GM12801 (cell line): ENCODE measurements at regions not wholly inside any gene's neighbourhood (a gene's known extent, or its start where the extent isn't known, plus 50 kb on each side); places are given as distances from the start of the nearest gene placed in this dataset.

ENCODE experiments used
- CTCF ChIP-seq: IDR thresholded peaks from one replicate; pipeline ENCODE4 v1.5.1; 2011; ENCODE audit warnings: control low read depth; ENCODE audit not compliant: insufficient read length; ENCODE audit errors: extremely low read depth

DNA sequence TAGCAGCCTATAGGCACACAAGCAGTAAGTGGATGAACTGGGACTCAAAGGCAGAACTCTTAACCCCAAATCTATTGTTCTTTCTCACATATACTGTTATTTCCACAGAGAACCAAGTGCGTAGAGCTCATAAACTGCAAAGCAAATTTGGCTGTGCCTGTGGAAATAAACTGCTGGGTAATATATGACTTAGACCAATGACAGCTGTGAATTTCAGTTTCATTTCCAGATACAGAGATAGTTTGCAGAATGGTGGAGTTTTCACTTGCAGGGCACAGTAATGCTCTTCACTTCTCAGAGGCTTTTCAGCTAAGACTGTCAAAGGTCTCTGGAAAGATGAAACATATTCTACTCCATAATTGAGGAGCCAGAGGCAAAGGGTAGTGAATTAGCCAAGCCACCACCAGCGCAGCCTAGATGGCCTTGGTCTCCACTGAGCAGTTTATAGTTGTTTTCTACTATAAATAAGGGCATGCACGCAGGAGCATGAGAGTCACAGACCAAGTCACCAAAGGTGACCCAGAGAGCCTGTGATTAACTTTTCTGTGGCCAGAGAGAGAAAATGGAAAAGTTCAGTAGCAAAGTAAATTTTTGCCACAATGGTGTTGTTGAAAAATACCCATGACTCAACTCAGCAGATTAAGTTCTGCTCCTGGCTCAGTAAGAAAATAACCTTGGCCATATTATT is 180.7 kb upstream of the GRM7 start:
- TF ChIP-seq CTCF, result no peak

DNA sequence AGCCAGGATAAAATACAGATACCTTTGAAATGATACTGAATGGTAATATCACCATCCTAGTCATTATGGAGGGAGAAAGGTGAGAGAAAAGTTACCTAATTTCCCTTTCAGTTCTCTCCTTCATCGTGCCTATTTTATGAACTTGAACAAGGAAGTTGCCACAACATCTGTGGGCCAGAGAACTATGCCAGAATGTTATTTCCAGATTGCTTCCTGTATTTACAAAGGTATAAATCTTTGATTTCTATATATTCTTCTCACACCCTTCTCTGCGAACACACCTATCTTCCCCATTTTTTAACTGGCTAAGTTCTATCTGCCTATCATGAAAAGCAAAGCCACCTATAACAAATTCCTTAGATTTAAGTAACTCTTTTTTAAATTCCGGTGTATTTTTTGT is 163.6 kb upstream of the GRM7 start:
- TF ChIP-seq CTCF, result no peak

GRCh38 chr3:6697722-6698121 is 163.2 kb upstream of the GRM7 start:
- no peak for TF ChIP-seq CTCF

DNA sequence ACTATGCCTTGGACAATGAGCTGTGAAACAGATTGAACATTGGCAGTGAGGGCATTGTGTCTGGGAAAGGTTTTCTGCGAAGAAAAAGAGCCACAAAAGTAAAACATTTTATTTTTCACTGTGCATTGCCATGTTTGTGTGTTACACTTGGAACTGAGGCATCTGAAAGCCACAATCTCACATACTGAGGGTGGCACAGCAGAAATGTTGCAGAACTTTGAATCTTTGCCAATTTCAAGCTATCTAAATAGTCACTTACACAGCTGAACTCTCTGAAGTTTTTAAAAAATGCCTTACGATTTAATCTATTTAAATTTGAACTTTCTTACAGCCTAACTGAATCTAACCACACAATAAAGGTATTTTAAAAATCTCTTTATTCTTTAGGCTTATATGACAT is 154.1 kb upstream of the GRM7 start:
- no peak for TF ChIP-seq CTCF

- TF ChIP-seq CTCF, result no peak
Observed at GRCh38 chr3:6709178-6709577, 151.7 kb upstream of the GRM7 start.

- TF ChIP-seq CTCF, result no peak
Observed at GRCh38 chr3:6714962-6715361, 146.0 kb upstream of the GRM7 start.

DNA sequence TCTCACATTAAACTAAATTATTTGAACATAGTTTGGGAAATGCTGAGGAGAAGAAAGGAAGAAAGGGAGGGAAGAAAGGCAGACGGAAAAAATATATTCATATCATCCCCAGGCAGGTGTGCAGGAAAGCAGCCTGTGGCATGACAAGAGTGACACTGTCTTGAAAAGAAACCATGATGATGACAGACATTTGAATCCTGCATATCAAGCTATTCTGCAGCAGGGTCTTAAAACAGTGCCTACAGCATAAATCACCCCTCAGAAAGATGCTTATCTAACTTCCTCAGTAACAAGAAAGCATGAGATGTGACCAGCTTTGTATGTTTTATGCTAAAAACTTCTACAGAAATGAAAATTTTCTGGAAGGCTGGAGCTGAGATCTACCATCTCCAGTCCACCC is 144.5 kb upstream of the GRM7 start:
- TF ChIP-seq CTCF, result no peak
